ENCODE measurements at regions not wholly inside any gene's neighbourhood (a gene's known extent, or its start where the extent isn't known, plus 50 kb on each side); places are given as distances from the start of the nearest gene placed in this dataset.

DNA sequence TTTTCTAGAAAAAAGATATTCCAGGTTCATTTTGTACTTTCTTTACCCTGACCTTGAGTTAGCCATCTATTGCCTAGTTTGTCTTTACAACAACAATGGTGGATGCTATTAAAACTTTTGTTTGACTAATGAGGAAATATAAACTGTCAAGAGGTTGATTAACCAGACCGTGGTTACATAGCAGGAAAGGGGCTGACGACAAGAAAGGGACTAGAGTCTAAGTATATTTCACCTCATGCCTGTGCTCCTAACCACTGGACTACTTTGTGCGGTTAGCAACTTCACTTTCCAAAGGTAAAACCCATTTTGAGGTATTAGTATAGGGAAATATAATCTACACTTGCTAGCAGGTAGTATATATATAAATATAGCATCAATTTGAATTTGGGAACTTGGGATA is 327.1 kb downstream of the SATB1 start:
- TF ChIP-seq, protein P1, sequence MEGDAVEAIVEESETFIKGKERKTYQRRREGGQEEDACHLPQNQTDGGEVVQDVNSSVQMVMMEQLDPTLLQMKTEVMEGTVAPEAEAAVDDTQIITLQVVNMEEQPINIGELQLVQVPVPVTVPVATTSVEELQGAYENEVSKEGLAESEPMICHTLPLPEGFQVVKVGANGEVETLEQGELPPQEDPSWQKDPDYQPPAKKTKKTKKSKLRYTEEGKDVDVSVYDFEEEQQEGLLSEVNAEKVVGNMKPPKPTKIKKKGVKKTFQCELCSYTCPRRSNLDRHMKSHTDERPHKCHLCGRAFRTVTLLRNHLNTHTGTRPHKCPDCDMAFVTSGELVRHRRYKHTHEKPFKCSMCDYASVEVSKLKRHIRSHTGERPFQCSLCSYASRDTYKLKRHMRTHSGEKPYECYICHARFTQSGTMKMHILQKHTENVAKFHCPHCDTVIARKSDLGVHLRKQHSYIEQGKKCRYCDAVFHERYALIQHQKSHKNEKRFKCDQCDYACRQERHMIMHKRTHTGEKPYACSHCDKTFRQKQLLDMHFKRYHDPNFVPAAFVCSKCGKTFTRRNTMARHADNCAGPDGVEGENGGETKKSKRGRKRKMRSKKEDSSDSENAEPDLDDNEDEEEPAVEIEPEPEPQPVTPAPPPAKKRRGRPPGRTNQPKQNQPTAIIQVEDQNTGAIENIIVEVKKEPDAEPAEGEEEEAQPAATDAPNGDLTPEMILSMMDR (IDR thresholded peaks at IDR 0.05 in 4 of 5, conservative IDR thresholded peaks at IDR 0.05 in 1 of 5), result no peak
- TF ChIP-seq POLR2A (IDR thresholded peaks at IDR 0.05), result no peak
